Activated CD8-positive, alpha-beta memory T cell treated with anti-CD3 and anti-CD28 coated beads for 1 hour (primary cell): ENCODE measurements at regions not wholly inside any gene's neighbourhood (a gene's known extent, or its start where the extent isn't known, plus 50 kb on each side); places are given as distances from the start of the nearest gene placed in this dataset.

ENCODE experiments used
- DNase-seq, 2 donors: peaks; one replicate each; pipeline ENCODE4 v3.0.0-alpha.2; 2020; ENCODE audit warnings: low read depth in 1 of 2; ENCODE audit errors: extremely low read depth in 1 of 2

- DNase-seq = no peak
These were observed 274.0 kb upstream of the GLI3 start for GRCh38 chr7:42511027-42511426.

DNA sequence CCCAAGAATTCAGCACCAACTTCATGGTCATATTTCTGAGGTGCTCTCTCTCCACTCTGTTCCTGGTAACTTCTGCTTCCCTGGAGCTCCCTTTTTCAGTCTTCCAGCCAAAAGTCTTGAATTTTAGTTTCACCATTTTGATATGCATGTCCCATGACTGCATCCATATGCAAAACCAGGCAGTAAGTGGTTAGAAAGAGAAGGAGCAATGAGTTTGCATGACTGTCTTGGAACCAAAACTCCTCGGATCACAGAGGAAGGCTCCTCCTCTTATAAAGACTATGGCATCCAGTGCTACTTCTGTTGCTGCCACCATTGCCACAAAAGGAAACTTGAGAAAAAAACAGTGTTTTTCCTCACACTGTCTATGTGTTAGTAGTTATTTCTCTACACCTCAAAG is 269.1 kb upstream of the GLI3 start:
- DNase-seq = no peak

GRCh38 chr7:42502022-42502421 is 265.0 kb upstream of the GLI3 start:
- no peak for DNase-seq

GRCh38 chr7:42495256-42495655 is 258.2 kb upstream of the GLI3 start:
- no peak for DNase-seq

DNA sequence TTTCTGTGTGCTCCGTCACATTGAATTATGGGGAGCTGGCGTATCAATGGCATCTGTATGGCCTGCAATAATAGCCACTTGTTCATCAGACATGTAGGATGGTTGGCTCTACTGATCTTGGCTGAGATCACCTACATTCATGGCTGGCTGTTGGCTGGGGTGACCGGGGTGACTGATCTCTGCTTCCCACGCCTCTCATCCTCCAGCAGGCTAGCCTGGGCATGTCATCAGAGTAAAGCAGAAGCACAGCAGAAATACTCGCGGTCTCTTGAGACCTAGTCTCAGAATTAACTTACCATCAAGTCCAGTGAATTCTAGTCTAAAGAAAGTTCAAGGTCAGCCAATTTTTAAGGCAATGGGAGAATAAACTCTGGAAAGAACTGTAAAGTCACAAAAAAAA is 257.7 kb upstream of the GLI3 start:
- no peak for DNase-seq

- DNase-seq = no peak
These were observed 257.2 kb upstream of the GLI3 start for GRCh38 chr7:42494199-42494710.

GRCh38 chr7:42493436-42494198 is 256.6 kb upstream of the GLI3 start:
- no peak for DNase-seq

DNA sequence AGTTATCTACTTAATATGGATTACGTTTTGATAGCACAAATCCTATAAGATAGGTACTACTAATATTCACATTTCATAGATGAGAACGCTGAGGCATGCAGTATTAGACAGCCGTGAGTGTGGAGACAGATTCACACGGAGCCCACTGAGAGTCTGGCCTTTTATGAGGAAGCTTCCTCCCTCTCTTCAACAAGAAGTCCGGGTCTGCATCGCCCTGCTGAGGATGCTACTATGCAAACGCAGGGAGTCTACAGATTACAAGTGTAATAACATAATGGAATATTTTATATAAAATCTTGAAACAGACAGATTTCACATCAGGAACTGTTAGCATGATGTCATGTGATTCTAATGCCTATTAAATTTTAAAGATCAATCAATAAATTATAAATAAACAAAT is 255.9 kb upstream of the GLI3 start:
- no peak for DNase-seq

- no peak for DNase-seq
These were observed 254.1 kb upstream of the GLI3 start for GRCh38 chr7:42491106-42491505.

GRCh38 chr7:42489299-42489698 is 252.3 kb upstream of the GLI3 start:
- DNase-seq = no peak

- DNase-seq = no peak
These were observed 248.3 kb upstream of the GLI3 start for GRCh38 chr7:42485301-42485766.

GRCh38 chr7:42483886-42484285 is 246.9 kb upstream of the GLI3 start:
- no peak for DNase-seq

DNA sequence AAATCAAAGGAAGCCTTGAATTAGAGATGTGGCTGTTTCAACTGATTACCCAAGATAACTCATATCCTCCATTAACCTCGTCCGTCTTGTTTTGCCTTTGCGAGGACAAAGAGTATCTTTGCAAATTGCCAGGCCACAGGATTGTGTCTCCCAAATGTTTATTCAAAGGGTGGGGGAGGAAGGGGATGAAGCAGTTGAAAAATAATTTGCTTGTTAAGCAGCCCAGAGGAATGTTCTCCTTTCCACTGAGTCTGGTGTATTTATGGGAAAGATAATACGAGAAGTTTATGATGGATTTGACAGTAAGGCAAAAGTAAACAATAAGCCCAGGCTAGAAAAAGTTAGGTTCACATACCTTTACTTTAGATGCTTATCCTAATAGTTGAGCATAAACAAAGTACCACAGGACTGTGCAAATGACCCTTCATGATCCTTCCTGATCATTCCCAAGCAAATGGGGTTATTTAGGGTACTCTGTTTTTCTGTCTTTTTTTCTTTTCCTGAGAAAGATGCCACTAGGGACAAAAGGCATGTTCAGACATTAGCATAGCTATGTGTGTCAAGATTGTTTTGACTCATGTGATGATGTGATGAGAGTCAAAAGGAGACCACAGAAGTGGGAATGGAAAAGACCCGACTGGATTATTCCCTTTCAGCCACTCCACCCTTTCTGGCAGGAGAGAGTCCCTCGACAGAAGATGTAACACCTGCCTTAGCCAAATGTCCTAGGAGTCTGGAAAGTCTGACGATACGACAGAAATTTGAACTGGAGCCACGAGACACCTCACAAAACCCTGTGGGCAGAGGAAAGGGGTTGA is 243.0 kb upstream of the GLI3 start:
- no peak for DNase-seq

DNA sequence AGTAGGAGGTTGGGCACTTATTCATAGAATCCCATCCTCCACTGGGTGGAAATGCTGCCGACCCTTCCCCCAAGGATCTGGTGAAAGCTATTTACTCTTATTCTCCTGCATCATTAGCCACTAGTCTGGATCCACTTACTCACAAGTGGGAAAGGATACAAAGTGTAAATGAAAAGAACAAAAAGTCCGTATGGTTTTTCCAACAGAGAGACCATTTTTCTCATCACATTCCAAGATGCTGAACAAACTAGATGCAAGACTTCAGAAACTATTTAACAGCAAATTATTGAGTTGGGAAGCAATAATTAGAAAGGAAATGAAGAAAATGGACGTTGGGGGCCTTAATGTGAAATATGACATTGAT is 242.4 kb upstream of the GLI3 start:
- DNase-seq = no peak

GRCh38 chr7:42478717-42479116 is 241.7 kb upstream of the GLI3 start:
- DNase-seq = no peak

- no peak for DNase-seq
These were observed 239.2 kb upstream of the GLI3 start for GRCh38 chr7:42476255-42476654.

GRCh38 chr7:42475082-42475481 is 238.1 kb upstream of the GLI3 start:
- no peak for DNase-seq

DNA sequence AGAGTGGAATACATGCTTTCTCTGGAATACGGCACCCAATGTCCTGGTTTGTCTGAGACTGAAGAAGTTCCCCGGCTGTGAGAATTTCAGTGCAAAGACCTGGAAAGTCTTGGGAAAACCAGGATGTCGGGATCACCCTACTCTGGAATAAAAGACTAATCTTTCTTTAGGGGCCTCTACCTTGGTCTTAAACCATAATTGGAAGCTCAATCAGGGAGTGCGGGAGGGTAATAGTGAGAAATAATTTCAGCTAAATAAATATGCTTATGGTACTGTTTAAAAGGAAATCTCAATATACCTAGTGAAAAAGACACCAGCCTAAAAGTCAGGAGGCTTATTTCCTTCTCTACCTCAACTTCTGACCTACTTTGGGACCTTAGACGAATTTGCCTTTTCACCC is 236.1 kb upstream of the GLI3 start:
- no peak for DNase-seq

GRCh38 chr7:42471573-42472174 is 234.7 kb upstream of the GLI3 start:
- DNase-seq = no peak

DNA sequence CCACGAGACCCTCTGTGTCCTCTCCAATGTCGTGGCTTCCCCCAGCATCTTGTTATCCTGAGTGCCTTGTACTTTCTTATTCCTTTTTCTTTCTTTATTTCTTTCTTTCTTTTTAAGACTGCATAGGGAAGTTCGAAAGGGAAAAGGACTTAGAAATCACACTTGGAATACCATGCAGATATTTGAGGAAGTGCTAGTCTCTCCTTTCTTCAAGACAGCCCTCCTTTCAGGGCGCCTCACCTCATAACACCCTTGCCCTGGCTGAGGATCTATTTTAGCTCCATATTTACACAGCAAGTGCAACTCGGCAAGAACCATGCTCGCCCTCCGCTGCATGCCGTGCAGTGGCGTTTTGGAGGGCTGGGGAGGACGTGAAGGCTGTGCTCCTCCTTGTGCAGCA is 232.3 kb upstream of the GLI3 start:
- DNase-seq = no peak

- no peak for DNase-seq
These were observed 231.5 kb upstream of the GLI3 start for GRCh38 chr7:42468471-42468870.

DNA sequence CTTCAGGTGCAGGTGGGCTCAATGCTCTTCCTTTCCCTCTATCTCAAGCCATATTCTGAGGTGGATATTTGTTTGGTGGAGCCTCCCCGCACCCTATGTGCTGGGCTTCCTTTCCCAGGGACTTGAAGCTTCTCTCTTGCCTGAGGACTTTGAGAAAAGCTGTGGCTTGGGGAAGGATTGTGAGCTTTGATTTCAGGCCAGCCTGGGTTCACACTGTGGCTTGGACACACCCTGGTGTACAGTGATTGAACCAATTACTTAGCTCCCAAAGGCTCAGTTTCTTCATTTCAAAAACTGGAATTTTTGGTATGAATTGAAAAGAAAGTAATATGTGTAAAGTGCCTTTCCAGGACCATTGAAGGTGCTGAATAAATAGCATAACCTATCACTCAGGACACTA is 224.5 kb upstream of the GLI3 start:
- DNase-seq = no peak
